ENCODE measurements at regions not wholly inside any gene's neighbourhood (a gene's known extent, or its start where the extent isn't known, plus 50 kb on each side); places are given as distances from the start of the nearest gene placed in this dataset.

GRCh38 chr10:111724121-111724520 is 459.4 kb downstream of the GPAM start:
- TF ChIP-seq CTCF (IDR thresholded peaks at IDR 0.05) (no peak), POLR2A (IDR thresholded peaks at IDR 0.05) (no peak)

All from lower leg skin (tissue), 3 donors.